Neural crest cell (in vitro differentiated cells): ENCODE measurements at regions not wholly inside any gene's neighbourhood (a gene's known extent, or its start where the extent isn't known, plus 50 kb on each side); places are given as distances from the start of the nearest gene placed in this dataset.

ENCODE experiments used
- DNase-seq: peaks from one replicate; pipeline ENCODE4 v3.0.0; 2021; ENCODE audit warnings: low read depth, mixed read lengths, low spot score
- H3K27ac Mint-ChIP-seq: one replicate; pipeline ENCODE4 v1.8.0; 2021; ENCODE audit warnings: mild to moderate bottlenecking, mixed read lengths; ENCODE audit not compliant: unreplicated experiment
- H3K27me3 Mint-ChIP-seq: 2 replicates; pipeline ENCODE4 v1.8.0; 2021; ENCODE audit warnings: low read depth, mild to moderate bottlenecking, mixed read lengths
- H3K36me3 Mint-ChIP-seq: 2 replicates; pipeline ENCODE4 v1.8.0; 2021; ENCODE audit warnings: low read depth, mild to moderate bottlenecking, mixed read lengths
- H3K4me1 Mint-ChIP-seq: 2 replicates; pipeline ENCODE4 v1.8.0; 2021; ENCODE audit warnings: mixed read lengths
- H3K4me3 Mint-ChIP-seq: one replicate; pipeline ENCODE4 v1.8.0; 2021; ENCODE audit warnings: mild to moderate bottlenecking, mixed read lengths
- H3K9me3 Mint-ChIP-seq: 2 replicates; pipeline ENCODE4 v1.8.0; 2021; ENCODE audit warnings: mixed read lengths
- TF ChIP-seq, protein P1 (sequence below): fragments of 200-600 bp; sonication (generic); conservative IDR thresholded peaks from 2 replicates; pipeline ENCODE4 v1.5.0; 2021; ENCODE audit warnings: antibody characterized with exemption, mild to moderate bottlenecking

DNA sequence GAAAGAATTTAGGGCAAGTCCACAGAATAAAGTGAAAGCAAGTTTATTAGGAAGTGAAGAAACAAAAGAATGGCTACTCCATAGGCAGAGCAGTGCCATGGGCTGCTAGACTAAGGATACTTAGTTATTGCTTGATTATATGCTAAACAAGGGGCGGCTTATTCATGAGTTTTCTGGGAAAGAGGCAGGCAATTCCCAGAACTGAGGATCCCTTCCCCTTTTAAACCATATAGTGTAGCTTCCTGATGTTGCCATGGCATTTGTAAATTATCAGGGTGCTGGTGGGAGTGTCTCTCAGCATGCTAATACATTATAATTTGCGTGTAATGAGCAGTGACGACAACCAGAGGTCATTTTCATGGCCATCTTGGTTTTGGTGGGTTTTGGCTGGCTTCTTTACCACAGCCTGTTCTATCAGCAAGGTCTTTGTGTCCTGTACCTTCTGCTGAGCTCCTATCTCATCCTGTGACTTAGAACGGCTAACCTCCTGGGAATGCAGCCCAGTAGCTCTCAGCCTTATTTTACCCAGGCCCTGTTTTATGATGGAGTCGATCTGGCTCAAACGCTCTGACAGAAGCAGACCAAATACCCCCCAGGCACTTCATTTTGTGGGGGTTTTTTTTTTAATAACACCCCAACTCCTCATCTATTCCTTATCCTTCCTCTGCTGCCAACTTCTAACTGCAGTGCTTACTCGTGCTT is 103.0 kb upstream of the RARB start:
- Mint-ChIP-seq H3K36me3 (peaks cover 8% of the 10 kb centered on the region), H3K4me1 (no peaks in the 10 kb centered on the region), H3K27me3 (no peaks in the 10 kb centered on the region), H3K9me3 (peaks cover 6% of the 10 kb centered on the region), H3K4me3 (no peak overlapping the region), H3K27ac (no peak overlapping the region)
- TF ChIP-seq, protein P1, sequence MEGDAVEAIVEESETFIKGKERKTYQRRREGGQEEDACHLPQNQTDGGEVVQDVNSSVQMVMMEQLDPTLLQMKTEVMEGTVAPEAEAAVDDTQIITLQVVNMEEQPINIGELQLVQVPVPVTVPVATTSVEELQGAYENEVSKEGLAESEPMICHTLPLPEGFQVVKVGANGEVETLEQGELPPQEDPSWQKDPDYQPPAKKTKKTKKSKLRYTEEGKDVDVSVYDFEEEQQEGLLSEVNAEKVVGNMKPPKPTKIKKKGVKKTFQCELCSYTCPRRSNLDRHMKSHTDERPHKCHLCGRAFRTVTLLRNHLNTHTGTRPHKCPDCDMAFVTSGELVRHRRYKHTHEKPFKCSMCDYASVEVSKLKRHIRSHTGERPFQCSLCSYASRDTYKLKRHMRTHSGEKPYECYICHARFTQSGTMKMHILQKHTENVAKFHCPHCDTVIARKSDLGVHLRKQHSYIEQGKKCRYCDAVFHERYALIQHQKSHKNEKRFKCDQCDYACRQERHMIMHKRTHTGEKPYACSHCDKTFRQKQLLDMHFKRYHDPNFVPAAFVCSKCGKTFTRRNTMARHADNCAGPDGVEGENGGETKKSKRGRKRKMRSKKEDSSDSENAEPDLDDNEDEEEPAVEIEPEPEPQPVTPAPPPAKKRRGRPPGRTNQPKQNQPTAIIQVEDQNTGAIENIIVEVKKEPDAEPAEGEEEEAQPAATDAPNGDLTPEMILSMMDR, result no peak
- DNase-seq, result no peak

DNA sequence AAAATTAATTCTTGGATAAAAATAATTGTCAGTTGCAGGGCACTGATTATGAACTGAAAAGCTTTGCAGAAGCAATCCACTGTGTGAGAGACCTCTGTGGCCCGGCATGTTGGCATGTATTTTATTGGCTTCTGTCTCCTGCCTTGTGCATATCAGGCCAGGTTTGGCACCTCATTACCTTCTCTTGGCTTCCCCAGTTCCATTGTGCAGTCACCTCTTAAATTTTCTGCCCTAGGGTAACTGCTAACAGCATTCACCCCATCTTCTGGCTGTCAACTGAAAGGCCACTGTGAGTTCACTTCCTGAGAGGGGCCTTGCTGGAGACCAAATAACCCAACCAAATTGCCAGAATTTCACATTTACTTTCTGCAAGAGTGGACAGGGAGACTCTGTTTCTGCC is 92.7 kb upstream of the RARB start:
- H3K27ac Mint-ChIP-seq, result no peak overlapping the region
- H3K36me3 Mint-ChIP-seq, result peaks cover 15% of the 10 kb centered on the region
- no peak overlapping the region for H3K4me3 Mint-ChIP-seq
- no peak for DNase-seq
- TF ChIP-seq, protein P1, result no peak
- H3K27me3 Mint-ChIP-seq, result no peaks in the 10 kb centered on the region
- H3K9me3 Mint-ChIP-seq, result peaks cover 19% of the 10 kb centered on the region
- H3K4me1 Mint-ChIP-seq, result peaks cover 11% of the 10 kb centered on the region

GRCh38 chr3:25338158-25338725 is 89.8 kb upstream of the RARB start:
- TF ChIP-seq, protein P1, result no peak
- Mint-ChIP-seq H3K27ac (no peak overlapping the region), H3K9me3 (peaks cover 7% of the 10 kb centered on the region), H3K27me3 (no peaks in the 10 kb centered on the region), H3K4me1 (peaks cover 27% of the 10 kb centered on the region), H3K4me3 (no peak overlapping the region), H3K36me3 (no peaks in the 10 kb centered on the region)
- no peak for DNase-seq

DNA sequence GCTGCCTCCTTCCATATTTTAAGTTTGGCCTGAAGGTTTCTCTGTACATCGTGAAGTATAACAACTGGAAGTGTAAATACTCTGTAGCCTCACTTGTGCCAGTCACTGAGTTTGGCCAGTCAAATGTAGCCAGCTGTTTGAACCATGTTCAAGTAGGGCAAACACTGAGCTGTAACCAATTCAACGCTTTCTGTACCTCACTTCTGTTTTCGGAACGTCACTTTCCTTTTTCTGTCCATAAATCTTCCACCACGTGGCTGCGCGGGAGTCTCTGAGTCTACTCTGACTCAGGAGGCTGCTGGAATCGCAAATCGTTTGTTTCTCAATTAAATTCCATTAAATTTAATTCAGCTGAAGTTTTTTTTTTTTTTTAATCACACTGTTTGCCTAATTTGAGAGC is 88.8 kb upstream of the RARB start:
- Mint-ChIP-seq H3K4me1 (peaks cover 28% of the 10 kb centered on the region), H3K9me3 (peaks cover 5% of the 10 kb centered on the region)

GRCh38 chr3:25344670-25345069 is 83.4 kb upstream of the RARB start:
- Mint-ChIP-seq H3K27ac (no peak overlapping the region), H3K4me3 (no peak overlapping the region), H3K4me1 (peaks cover 17% of the 10 kb centered on the region), H3K36me3 (no peaks in the 10 kb centered on the region), H3K27me3 (no peaks in the 10 kb centered on the region), H3K9me3 (peaks cover 7% of the 10 kb centered on the region)
- no peak for DNase-seq
- TF ChIP-seq, protein P1, result no peak

More for the DNA sequence above, 88.8 kb upstream of the RARB start:
- TF ChIP-seq, protein P1, result no peak
- H3K27ac Mint-ChIP-seq, result no peak overlapping the region
- H3K27me3 Mint-ChIP-seq, result no peaks in the 10 kb centered on the region
- no peak overlapping the region for H3K4me3 Mint-ChIP-seq
- DNase-seq, result no peak
- no peaks in the 10 kb centered on the region for H3K36me3 Mint-ChIP-seq
